DND-41 (cell line): ENCODE measurements at regions not wholly inside any gene's neighbourhood (a gene's known extent, or its start where the extent isn't known, plus 50 kb on each side); places are given as distances from the start of the nearest gene placed in this dataset.

Source experiments
- EZH2 ChIP-seq: IDR thresholded peaks from 3 replicates; pipeline ENCODE4 v1.6.1; 2012; ENCODE audit warnings: borderline replicate concordance, low read depth, mild to moderate bottlenecking, moderate library complexity, low read length, inconsistent platforms; ENCODE audit not compliant: severe bottlenecking
- TF ChIP-seq, protein P1 (sequence below): IDR thresholded peaks from 2 replicates; pipeline ENCODE4 v1.5.1; 2012; ENCODE audit warnings: borderline replicate concordance, low read length, moderate library complexity, mild to moderate bottlenecking; ENCODE audit not compliant: poor library complexity, severe bottlenecking; ENCODE audit errors: extremely low read depth

DNA sequence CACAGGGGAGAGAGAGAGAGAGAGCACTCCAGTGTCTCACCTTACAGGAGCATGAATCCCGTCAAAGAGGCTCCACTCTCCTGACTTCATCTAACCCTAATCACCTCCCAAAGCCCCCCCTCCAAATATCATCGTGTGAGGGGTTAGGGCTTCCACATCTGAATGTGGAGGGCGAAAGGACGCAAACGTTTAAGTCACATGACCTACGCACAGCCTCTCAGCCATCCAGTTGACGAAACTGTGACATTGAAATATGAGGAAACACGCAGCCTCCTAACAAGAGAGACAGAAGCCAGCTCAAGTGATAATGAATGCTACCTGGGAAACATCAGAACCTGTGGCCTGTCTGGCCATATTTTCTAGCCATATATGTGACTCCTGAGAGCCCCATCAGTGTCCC, 63.7 kb downstream of the MATN1 start:
- TF ChIP-seq, protein P1, sequence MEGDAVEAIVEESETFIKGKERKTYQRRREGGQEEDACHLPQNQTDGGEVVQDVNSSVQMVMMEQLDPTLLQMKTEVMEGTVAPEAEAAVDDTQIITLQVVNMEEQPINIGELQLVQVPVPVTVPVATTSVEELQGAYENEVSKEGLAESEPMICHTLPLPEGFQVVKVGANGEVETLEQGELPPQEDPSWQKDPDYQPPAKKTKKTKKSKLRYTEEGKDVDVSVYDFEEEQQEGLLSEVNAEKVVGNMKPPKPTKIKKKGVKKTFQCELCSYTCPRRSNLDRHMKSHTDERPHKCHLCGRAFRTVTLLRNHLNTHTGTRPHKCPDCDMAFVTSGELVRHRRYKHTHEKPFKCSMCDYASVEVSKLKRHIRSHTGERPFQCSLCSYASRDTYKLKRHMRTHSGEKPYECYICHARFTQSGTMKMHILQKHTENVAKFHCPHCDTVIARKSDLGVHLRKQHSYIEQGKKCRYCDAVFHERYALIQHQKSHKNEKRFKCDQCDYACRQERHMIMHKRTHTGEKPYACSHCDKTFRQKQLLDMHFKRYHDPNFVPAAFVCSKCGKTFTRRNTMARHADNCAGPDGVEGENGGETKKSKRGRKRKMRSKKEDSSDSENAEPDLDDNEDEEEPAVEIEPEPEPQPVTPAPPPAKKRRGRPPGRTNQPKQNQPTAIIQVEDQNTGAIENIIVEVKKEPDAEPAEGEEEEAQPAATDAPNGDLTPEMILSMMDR, result no peak
- no peak for TF ChIP-seq EZH2
